ENCODE measurements at regions not wholly inside any gene's neighbourhood (a gene's known extent, or its start where the extent isn't known, plus 50 kb on each side); places are given as distances from the start of the nearest gene placed in this dataset.

DNA sequence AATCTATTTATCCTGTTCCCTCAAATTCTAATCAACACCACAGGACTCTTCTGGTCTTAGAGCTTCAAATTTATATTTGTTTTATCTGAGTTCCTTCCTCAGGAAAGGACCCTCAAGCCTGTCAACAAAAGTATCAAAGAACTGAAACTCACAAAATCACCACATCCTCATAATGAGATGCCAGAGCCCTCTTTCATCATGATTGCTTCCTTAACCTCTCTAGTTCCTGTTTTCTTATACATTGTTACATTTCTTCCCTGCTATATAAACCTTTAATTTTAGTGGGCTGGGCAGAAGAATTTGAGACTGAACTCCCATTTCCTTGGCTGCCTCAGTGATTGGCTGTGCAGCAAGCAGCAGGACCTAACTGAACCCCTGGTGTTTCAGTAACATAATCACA is 189.7 kb downstream of the ZNF248 start:
- TF ChIP-seq, protein P1, sequence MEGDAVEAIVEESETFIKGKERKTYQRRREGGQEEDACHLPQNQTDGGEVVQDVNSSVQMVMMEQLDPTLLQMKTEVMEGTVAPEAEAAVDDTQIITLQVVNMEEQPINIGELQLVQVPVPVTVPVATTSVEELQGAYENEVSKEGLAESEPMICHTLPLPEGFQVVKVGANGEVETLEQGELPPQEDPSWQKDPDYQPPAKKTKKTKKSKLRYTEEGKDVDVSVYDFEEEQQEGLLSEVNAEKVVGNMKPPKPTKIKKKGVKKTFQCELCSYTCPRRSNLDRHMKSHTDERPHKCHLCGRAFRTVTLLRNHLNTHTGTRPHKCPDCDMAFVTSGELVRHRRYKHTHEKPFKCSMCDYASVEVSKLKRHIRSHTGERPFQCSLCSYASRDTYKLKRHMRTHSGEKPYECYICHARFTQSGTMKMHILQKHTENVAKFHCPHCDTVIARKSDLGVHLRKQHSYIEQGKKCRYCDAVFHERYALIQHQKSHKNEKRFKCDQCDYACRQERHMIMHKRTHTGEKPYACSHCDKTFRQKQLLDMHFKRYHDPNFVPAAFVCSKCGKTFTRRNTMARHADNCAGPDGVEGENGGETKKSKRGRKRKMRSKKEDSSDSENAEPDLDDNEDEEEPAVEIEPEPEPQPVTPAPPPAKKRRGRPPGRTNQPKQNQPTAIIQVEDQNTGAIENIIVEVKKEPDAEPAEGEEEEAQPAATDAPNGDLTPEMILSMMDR (IDR thresholded peaks at IDR 0.05) = no peak
- TF ChIP-seq, protein P2, sequence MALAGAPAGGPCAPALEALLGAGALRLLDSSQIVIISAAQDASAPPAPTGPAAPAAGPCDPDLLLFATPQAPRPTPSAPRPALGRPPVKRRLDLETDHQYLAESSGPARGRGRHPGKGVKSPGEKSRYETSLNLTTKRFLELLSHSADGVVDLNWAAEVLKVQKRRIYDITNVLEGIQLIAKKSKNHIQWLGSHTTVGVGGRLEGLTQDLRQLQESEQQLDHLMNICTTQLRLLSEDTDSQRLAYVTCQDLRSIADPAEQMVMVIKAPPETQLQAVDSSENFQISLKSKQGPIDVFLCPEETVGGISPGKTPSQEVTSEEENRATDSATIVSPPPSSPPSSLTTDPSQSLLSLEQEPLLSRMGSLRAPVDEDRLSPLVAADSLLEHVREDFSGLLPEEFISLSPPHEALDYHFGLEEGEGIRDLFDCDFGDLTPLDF (CRISPR knock-in tag; IDR thresholded peaks at IDR 0.05) = no peak
- TF ChIP-seq ELF4 (CRISPR knock-in tag; IDR thresholded peaks at IDR 0.05; ENCODE audit: low read depth) (no peak), SP1 (CRISPR knock-in tag; conservative IDR thresholded peaks at IDR 0.05) (no peak), CREM (CRISPR knock-in tag; IDR thresholded peaks at IDR 0.05) (no peak), FOXP1 (CRISPR knock-in tag; IDR thresholded peaks at IDR 0.05; ENCODE audit: borderline replicate concordance) (no peak), ZNF416 (CRISPR knock-in tag; IDR thresholded peaks at IDR 0.05) (no peak), JUN (CRISPR knock-in tag; IDR thresholded peaks at IDR 0.05) (no peak)
- TF ChIP-seq, protein P3, sequence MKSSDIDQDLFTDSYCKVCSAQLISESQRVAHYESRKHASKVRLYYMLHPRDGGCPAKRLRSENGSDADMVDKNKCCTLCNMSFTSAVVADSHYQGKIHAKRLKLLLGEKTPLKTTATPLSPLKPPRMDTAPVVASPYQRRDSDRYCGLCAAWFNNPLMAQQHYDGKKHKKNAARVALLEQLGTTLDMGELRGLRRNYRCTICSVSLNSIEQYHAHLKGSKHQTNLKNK (CRISPR knock-in tag; IDR thresholded peaks at IDR 0.05) = no peak
- TF ChIP-seq, protein P4, sequence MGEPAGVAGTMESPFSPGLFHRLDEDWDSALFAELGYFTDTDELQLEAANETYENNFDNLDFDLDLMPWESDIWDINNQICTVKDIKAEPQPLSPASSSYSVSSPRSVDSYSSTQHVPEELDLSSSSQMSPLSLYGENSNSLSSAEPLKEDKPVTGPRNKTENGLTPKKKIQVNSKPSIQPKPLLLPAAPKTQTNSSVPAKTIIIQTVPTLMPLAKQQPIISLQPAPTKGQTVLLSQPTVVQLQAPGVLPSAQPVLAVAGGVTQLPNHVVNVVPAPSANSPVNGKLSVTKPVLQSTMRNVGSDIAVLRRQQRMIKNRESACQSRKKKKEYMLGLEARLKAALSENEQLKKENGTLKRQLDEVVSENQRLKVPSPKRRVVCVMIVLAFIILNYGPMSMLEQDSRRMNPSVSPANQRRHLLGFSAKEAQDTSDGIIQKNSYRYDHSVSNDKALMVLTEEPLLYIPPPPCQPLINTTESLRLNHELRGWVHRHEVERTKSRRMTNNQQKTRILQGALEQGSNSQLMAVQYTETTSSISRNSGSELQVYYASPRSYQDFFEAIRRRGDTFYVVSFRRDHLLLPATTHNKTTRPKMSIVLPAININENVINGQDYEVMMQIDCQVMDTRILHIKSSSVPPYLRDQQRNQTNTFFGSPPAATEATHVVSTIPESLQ (CRISPR knock-in tag; IDR thresholded peaks at IDR 0.05) = no peak
- TF ChIP-seq, protein P5, sequence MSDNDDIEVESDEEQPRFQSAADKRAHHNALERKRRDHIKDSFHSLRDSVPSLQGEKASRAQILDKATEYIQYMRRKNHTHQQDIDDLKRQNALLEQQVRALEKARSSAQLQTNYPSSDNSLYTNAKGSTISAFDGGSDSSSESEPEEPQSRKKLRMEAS (CRISPR knock-in tag; IDR thresholded peaks at IDR 0.05) = no peak
- TF ChIP-seq, protein P6, sequence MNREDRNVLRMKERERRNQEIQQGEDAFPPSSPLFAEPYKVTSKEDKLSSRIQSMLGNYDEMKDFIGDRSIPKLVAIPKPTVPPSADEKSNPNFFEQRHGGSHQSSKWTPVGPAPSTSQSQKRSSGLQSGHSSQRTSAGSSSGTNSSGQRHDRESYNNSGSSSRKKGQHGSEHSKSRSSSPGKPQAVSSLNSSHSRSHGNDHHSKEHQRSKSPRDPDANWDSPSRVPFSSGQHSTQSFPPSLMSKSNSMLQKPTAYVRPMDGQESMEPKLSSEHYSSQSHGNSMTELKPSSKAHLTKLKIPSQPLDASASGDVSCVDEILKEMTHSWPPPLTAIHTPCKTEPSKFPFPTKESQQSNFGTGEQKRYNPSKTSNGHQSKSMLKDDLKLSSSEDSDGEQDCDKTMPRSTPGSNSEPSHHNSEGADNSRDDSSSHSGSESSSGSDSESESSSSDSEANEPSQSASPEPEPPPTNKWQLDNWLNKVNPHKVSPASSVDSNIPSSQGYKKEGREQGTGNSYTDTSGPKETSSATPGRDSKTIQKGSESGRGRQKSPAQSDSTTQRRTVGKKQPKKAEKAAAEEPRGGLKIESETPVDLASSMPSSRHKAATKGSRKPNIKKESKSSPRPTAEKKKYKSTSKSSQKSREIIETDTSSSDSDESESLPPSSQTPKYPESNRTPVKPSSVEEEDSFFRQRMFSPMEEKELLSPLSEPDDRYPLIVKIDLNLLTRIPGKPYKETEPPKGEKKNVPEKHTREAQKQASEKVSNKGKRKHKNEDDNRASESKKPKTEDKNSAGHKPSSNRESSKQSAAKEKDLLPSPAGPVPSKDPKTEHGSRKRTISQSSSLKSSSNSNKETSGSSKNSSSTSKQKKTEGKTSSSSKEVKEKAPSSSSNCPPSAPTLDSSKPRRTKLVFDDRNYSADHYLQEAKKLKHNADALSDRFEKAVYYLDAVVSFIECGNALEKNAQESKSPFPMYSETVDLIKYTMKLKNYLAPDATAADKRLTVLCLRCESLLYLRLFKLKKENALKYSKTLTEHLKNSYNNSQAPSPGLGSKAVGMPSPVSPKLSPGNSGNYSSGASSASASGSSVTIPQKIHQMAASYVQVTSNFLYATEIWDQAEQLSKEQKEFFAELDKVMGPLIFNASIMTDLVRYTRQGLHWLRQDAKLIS (CRISPR knock-in tag; IDR thresholded peaks at IDR 0.05; ENCODE audit: borderline replicate concordance) = no peak
- TF ChIP-seq, protein P7, sequence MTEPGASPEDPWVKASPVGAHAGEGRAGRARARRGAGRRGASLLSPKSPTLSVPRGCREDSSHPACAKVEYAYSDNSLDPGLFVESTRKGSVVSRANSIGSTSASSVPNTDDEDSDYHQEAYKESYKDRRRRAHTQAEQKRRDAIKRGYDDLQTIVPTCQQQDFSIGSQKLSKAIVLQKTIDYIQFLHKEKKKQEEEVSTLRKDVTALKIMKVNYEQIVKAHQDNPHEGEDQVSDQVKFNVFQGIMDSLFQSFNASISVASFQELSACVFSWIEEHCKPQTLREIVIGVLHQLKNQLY (CRISPR knock-in tag; IDR thresholded peaks at IDR 0.05) = no peak
- TF ChIP-seq, protein P8, sequence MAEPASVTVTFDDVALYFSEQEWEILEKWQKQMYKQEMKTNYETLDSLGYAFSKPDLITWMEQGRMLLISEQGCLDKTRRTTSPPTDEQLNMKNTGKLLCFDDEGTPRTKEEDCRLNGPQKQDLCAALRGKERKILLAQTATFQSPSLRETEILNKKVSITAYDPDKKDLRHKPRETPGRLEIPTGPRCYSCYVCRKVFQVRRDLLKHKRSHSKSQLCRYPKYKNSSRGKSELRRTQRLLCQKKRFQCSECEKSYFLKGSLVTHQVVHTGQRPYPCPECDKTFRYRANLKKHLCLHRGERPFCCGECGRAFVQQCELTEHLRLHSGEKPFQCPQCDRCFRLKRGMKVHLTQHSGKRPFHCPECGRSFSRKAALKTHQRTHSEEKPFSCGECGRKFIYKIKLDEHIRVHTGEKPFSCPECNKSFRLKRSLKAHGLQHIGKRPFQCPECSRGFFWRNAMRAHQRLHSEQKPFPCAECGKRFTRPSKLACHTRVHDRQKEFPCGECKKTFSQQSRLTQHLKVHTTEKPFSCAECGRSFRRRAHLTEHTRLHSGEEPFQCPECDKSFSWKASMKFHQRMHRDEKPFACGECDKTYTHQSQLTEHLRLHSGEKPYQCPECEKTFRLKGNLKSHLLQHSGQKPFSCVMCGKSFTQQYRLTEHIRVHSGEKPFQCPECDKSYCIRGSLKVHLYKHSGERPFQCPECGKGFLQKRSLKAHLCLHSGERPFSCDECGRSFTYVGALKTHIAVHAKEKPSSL (CRISPR knock-in tag; conservative IDR thresholded peaks at IDR 0.05) = no peak
